PC-3 (cell line): ENCODE measurements at regions not wholly inside any gene's neighbourhood (a gene's known extent, or its start where the extent isn't known, plus 50 kb on each side); places are given as distances from the start of the nearest gene placed in this dataset.

Source experiments
- ATAC-seq: fragments of 200-7000 bp; cut with Tn5 transposase; 2 replicates; pipeline ENCODE4 v1.9.1; 2020; ENCODE audit warnings: mild to moderate bottlenecking, moderate library complexity
- BruUV-seq: library from RNA; stranded (reverse); fragments of 400-500 nt; replicated peaks from 2 replicates; lab custom pipeline; 2021; lab: Mats Ljungman, UMichigan
- CTCF ChIA-PET: fragments of 300-600 bp; sonication (Branson Sonifier 250); formaldehyde crosslinking; loops from one replicate; lab custom pipeline; 2022; ENCODE audit warnings: antibody characterized with exemption; lab: Charles Lee
- POLR2A ChIA-PET: fragments of 300-600 bp; sonication (Branson Sonifier 250); formaldehyde crosslinking; loops from one replicate; lab custom pipeline; 2022; ENCODE audit warnings: antibody characterized with exemption; ENCODE audit not compliant: unreplicated experiment; lab: Charles Lee
- DNase-seq: peaks from one replicate; pipeline ENCODE4 v3.0.0-alpha.2; 2015
- H2AFZ ChIP-seq: fragments of 300-600 bp; sonication (generic); 2 replicates; pipeline ENCODE4 v1.6.0; 2016; ENCODE audit warnings: antibody characterized with exemption, low read length
- H3F3A ChIP-seq: fragments of 300-600 bp; sonication (generic); one replicate; pipeline ENCODE4 v1.6.0; 2017; ENCODE audit warnings: antibody characterized with exemption, low read length, control low read depth, mild to moderate bottlenecking; ENCODE audit not compliant: unreplicated experiment
- H3K27ac ChIP-seq: fragments of 300-600 bp; sonication (generic); 2 replicates; pipeline ENCODE4 v1.5.1; 2016; ENCODE audit warnings: mild to moderate bottlenecking, low read length
- H3K27me3 ChIP-seq: fragments of 300-600 bp; sonication (generic); 2 replicates; pipeline ENCODE4 v1.6.1; 2016; ENCODE audit warnings: low read length, mixed read lengths
- H3K36me3 ChIP-seq: fragments of 300-600 bp; sonication (generic); 2 replicates; pipeline ENCODE4 v1.6.1; 2016; ENCODE audit warnings: low read depth, mixed run types, low read length, mixed read lengths
- H3K4me1 ChIP-seq: fragments of 300-600 bp; sonication (generic); 2 replicates; pipeline ENCODE4 v1.5.1; 2016; ENCODE audit warnings: low read length; ENCODE audit not compliant: insufficient read depth
- H3K4me2 ChIP-seq: fragments of 300-600 bp; sonication (generic); 2 replicates; pipeline ENCODE4 v1.6.0; 2016; ENCODE audit warnings: low read length
- H3K4me3 ChIP-seq: fragments of 300-600 bp; sonication (generic); 2 replicates; pipeline ENCODE4 v1.5.1; 2016; ENCODE audit warnings: mild to moderate bottlenecking, low read length, mixed read lengths
- H3K79me2 ChIP-seq: fragments of 300-600 bp; sonication (generic); 2 replicates; pipeline ENCODE4 v1.6.1; 2017; ENCODE audit warnings: low read length, mixed read lengths
- H3K9ac ChIP-seq: fragments of 300-600 bp; sonication (generic); 2 replicates; pipeline ENCODE4 v1.6.0; 2016; ENCODE audit warnings: mild to moderate bottlenecking, low read length
- H3K9me2 ChIP-seq: fragments of 300-600 bp; sonication (generic); replicated peaks from 2 replicates; pipeline ENCODE4 v1.6.1; 2016; ENCODE audit warnings: mixed run types, low read length, mixed read lengths
- H3K9me3 ChIP-seq: fragments of 300-600 bp; sonication (generic); 2 replicates; pipeline ENCODE4 v1.6.1; 2016; ENCODE audit warnings: low read length, mixed read lengths
- H4K20me1 ChIP-seq: fragments of 300-600 bp; sonication (generic); 2 replicates; pipeline ENCODE4 v1.6.1; 2016; ENCODE audit warnings: low read length, mixed read lengths
- CTCF ChIP-seq: fragments of 300-600 bp; sonication (generic); conservative IDR thresholded peaks from 2 replicates; pipeline ENCODE4 v1.5.1; 2017; ENCODE audit warnings: antibody characterized with exemption, low read depth, mild to moderate bottlenecking, low read length
- EZH2 ChIP-seq: fragments of 300-600 bp; sonication (generic); IDR thresholded peaks from one replicate; pipeline ENCODE4 v1.6.1; 2017; ENCODE audit warnings: antibody characterized with exemption, mild to moderate bottlenecking, low read length; ENCODE audit not compliant: unreplicated experiment
- EZH2phosphoT487 ChIP-seq: fragments of 300-600 bp; sonication (generic); IDR thresholded peaks from 2 replicates; pipeline ENCODE4 v1.6.1; 2018; ENCODE audit warnings: mild to moderate bottlenecking, antibody characterized with exemption, low read length, borderline replicate concordance
- intact Hi-C: fragments of 100-400 bp; cut with micrococcal nuclease; formaldehyde crosslinking; loops from 2 replicates; pipeline ENCODE4 v1.9.0; 2023

GRCh38 chr13:48165063-48165462 lies 67.9 kb upstream of the ITM2B start:
- Histone ChIP-seq H3K4me1 (peaks cover 9% of the 10 kb centered on the region), H3K4me2 (no peak overlapping the region), H3K9me3 (no peaks in the 10 kb centered on the region), H3K27ac (no peak overlapping the region), H2AFZ (no peak overlapping the region), H3K36me3 (no peaks in the 10 kb centered on the region), H4K20me1 (no peaks in the 10 kb centered on the region), H3K27me3 (no peaks in the 10 kb centered on the region), H3K9ac (no peak overlapping the region), H3K79me2 (no peaks in the 10 kb centered on the region), H3K4me3 (no peak overlapping the region), H3K9me2 (no peaks in the 10 kb centered on the region), H3F3A (no peaks in the 10 kb centered on the region)
- ChIA-PET CTCF (no interaction called here), POLR2A (no interaction called here)
- peak; percentile 30 for DNase-seq
- intact Hi-C loops: no loop called here
- TF ChIP-seq EZH2 (no peak), CTCF (no peak), EZH2phosphoT487 (no peak)
- no TSS peak for BruUV-seq
- ATAC-seq: peak; percentile 64

GRCh38 chr13:48163061-48163460 lies 68.2 kb upstream of the MED4 start:
- CTCF ChIA-PET: no interaction called here

More at GRCh38 chr13:48163061-48163460, 68.2 kb upstream of the MED4 start:
- H3K9ac ChIP-seq: no peak overlapping the region
- no peaks in the 10 kb centered on the region for H3K79me2 ChIP-seq
- no peak overlapping the region for H3K4me3 ChIP-seq
- no peaks in the 10 kb centered on the region for H3K9me2 ChIP-seq
- no peaks in the 10 kb centered on the region for H3K36me3 ChIP-seq
- no peak for DNase-seq
- no peaks in the 10 kb centered on the region for H3K9me3 ChIP-seq
- no peaks in the 10 kb centered on the region for H3F3A ChIP-seq
- H2AFZ ChIP-seq: no peak overlapping the region
- no peak for ATAC-seq
- intact Hi-C loops: no loop called here
- H3K27ac ChIP-seq: no peak overlapping the region
- POLR2A ChIA-PET: no interaction called here
- peaks cover 16% of the 10 kb centered on the region for H3K4me1 ChIP-seq
- no peaks in the 10 kb centered on the region for H3K27me3 ChIP-seq
- H4K20me1 ChIP-seq: no peaks in the 10 kb centered on the region
- TF ChIP-seq EZH2 (no peak), EZH2phosphoT487 (no peak), CTCF (no peak)
- BruUV-seq: no TSS peak
- H3K4me2 ChIP-seq: no peak overlapping the region
